HepG2 (cell line): ENCODE measurements at regions not wholly inside any gene's neighbourhood (a gene's known extent, or its start where the extent isn't known, plus 50 kb on each side); places are given as distances from the start of the nearest gene placed in this dataset.

ENCODE experiments used
- ATAC-seq: fragments of 200-7000 bp; cut with Tn5 transposase; 3 replicates; pipeline ENCODE4 v1.9.1; 2020; ENCODE audit warnings: mild to moderate bottlenecking, moderate library complexity
- BruUV-seq: library from RNA; stranded (reverse); fragments of 400-500 nt; replicated peaks from 2 replicates; lab custom pipeline; 2021; lab: Mats Ljungman, UMichigan
- CTCF ChIA-PET: fragments of 300-600 bp; formaldehyde crosslinking; extraction: SDS; loops from one replicate; lab custom pipeline; 2021; ENCODE audit warnings: low total read pairs, inconsistent platforms, low intra/inter-chr PET ratio; lab: Yijun Ruan, JAX
- POLR2A ChIA-PET: fragments of 350-600 bp; sonication (Branson Sonifier 250); formaldehyde crosslinking; loops from one replicate; lab custom pipeline; 2020; ENCODE audit warnings: antibody characterized with exemption, inconsistent platforms; lab: Yijun Ruan, JAX
- DNase-seq: peaks from one replicate; pipeline ENCODE4 v3.0.0-alpha.2; 2015; ENCODE audit warnings: low spot score
- FAIRE-seq: peaks from 3 replicates; lab custom pipeline; 2011; peaks lifted over from hg19 to GRCh38; lab: Jason Lieb, UNC
- H2AFZ ChIP-seq: one replicate; pipeline ENCODE4 v1.6.1; 2011; ENCODE audit warnings: low read length, inconsistent platforms
- H3K27ac ChIP-seq: fragments of 300-600 bp; 3 replicates; pipeline ENCODE4 v1.8.0; 2011; ENCODE audit warnings: mixed run types, mild to moderate bottlenecking, mixed read lengths, low read length, inconsistent platforms; ENCODE audit not compliant: insufficient read depth; ENCODE audit errors: extremely low read length
- H3K27me3 ChIP-seq, 2 experiments: fragments of 200-600 bp in 1 of 2; 2 replicates in 1 of 2; 3 replicates in 1 of 2; pipeline versions ENCODE4 v1.6.0 to v1.8.0; 2011; ENCODE audit warnings: low read length in 2 of 2, mild to moderate bottlenecking in 2 of 2, moderate library complexity in 2 of 2, inconsistent platforms in 1 of 2; ENCODE audit not compliant: insufficient read depth in 2 of 2, control insufficient read depth in 1 of 2
- H3K36me3 ChIP-seq, 2 experiments: fragments of 200-600 bp in 1 of 2; replicated peaks in 1 of 2; 2 replicates in 1 of 2; 3 replicates in 1 of 2; pipeline versions ENCODE4 v1.5.1 to v1.8.0; 2011; ENCODE audit warnings: low read length in 2 of 2, inconsistent platforms in 1 of 2; ENCODE audit not compliant: insufficient read depth in 2 of 2, control insufficient read depth in 1 of 2
- H3K4me1 ChIP-seq: 2 replicates; pipeline ENCODE4 v1.5.1; 2012; ENCODE audit warnings: low read length, inconsistent platforms; ENCODE audit not compliant: insufficient read depth
- H3K4me2 ChIP-seq: 2 replicates; pipeline ENCODE4 v1.6.0; 2011; ENCODE audit warnings: low read depth, low read length, inconsistent platforms
- H3K4me3 ChIP-seq, 3 experiments: fragments of 200-600 bp in 1 of 3; sonication (generic), shearing (Covaris generic) in 1 of 3; replicated peaks in 1 of 3; 2 replicates each; pipeline ENCODE4 v1.5.1; 2011 to 2016; ENCODE audit warnings: low read length in 3 of 3, inconsistent platforms in 2 of 3, low read depth in 2 of 3, mild to moderate bottlenecking in 2 of 3, control low read depth in 1 of 3, mixed read lengths in 1 of 3; ENCODE audit not compliant: insufficient read depth in 1 of 3
- H3K79me2 ChIP-seq: one replicate; pipeline ENCODE4 v1.6.1; 2011; ENCODE audit warnings: low read length, inconsistent platforms; ENCODE audit not compliant: insufficient read depth
- H3K9ac ChIP-seq: 2 replicates; pipeline ENCODE4 v1.6.0; 2011; ENCODE audit warnings: mild to moderate bottlenecking, low read depth, low read length, inconsistent platforms; ENCODE audit not compliant: insufficient read depth
- H3K9me3 ChIP-seq: 2 replicates; pipeline ENCODE4 v1.5.1; 2012; ENCODE audit warnings: mild to moderate bottlenecking, low read length
- H4K20me1 ChIP-seq: 2 replicates; pipeline ENCODE4 v1.6.0; 2011; ENCODE audit warnings: inconsistent platforms, mild to moderate bottlenecking, low read length, moderate library complexity; ENCODE audit not compliant: insufficient read depth
- DBP ChIP-seq: sonication (generic); formaldehyde crosslinking; IDR thresholded peaks from 2 replicates; pipeline ENCODE4 v1.4.0; 2020; ENCODE audit warnings: missing genetic modification reagents; ENCODE audit errors: not compliant biosample characterization
- FOXJ3 ChIP-seq: sonication (generic); formaldehyde crosslinking; IDR thresholded peaks from 2 replicates; pipeline ENCODE4 v1.4.0; 2020; ENCODE audit warnings: missing genetic modification reagents, mild to moderate bottlenecking, borderline replicate concordance
- KDM5A ChIP-seq: fragments of 200-600 bp; sonication (generic); IDR thresholded peaks from 2 replicates; pipeline ENCODE4 v1.7.0; 2018; ENCODE audit warnings: antibody characterized with exemption, mild to moderate bottlenecking, low read length, borderline replicate concordance
- POLR2G ChIP-seq: fragments of 200-400 bp; formaldehyde crosslinking; IDR thresholded peaks from 2 replicates; pipeline ENCODE4 v1.6.1; 2018; ENCODE audit warnings: mild to moderate bottlenecking, low read depth, low read length, moderate library complexity
- SMC3 ChIP-seq: IDR thresholded peaks from 2 replicates; pipeline ENCODE4 v1.6.1; 2011; ENCODE audit warnings: low read length, improper control_type of control experiment
- SMYD3 ChIP-seq: sonication (generic); formaldehyde crosslinking; IDR thresholded peaks from 2 replicates; pipeline ENCODE4 v1.8.1; 2023; ENCODE audit warnings: mild to moderate bottlenecking, missing genetic modification reagents
- SNAPC2 ChIP-seq: sonication (generic); formaldehyde crosslinking; IDR thresholded peaks from 2 replicates; pipeline ENCODE4 v1.8.1; 2022; ENCODE audit warnings: mild to moderate bottlenecking, missing genetic modification reagents
- SP1 ChIP-seq, 2 experiments: fragments of 450-650 bp in 1 of 2; sonication (generic) in 1 of 2; formaldehyde crosslinking in 1 of 2; IDR thresholded peaks; 2 replicates each; pipeline versions ENCODE4 v1.4.0 to v1.6.1; 2016 to 2020; ENCODE audit warnings: missing genetic modification reagents in 1 of 2
- STAG1 ChIP-seq: sonication (generic); formaldehyde crosslinking; IDR thresholded peaks from 2 replicates; pipeline ENCODE4 v1.4.0; 2020; ENCODE audit warnings: missing genetic modification reagents
- TFAP4 ChIP-seq: sonication (generic); IDR thresholded peaks from 2 replicates; pipeline ENCODE4 v1.6.1; 2016; ENCODE audit warnings: low read depth, borderline replicate concordance
- U2AF2 ChIP-seq: fragments of 200-400 bp; formaldehyde crosslinking; IDR thresholded peaks from 2 replicates; pipeline ENCODE4 v1.6.1; 2017; ENCODE audit warnings: low read depth, mild to moderate bottlenecking, low read length
- ZFY ChIP-seq: sonication (generic); formaldehyde crosslinking; IDR thresholded peaks from 2 replicates; pipeline ENCODE4 v1.4.0; 2020; ENCODE audit warnings: missing genetic modification reagents
- ZKSCAN5 ChIP-seq: sonication (generic); formaldehyde crosslinking; IDR thresholded peaks from 2 replicates; pipeline ENCODE4 v1.5.1; 2020; ENCODE audit warnings: mild to moderate bottlenecking, missing genetic modification reagents
- ZNF256 ChIP-seq: sonication (generic); formaldehyde crosslinking; conservative IDR thresholded peaks from 2 replicates; pipeline ENCODE4 v1.4.0; 2020; ENCODE audit warnings: missing genetic modification reagents
- ZNF580 ChIP-seq: IDR thresholded peaks from 2 replicates; pipeline ENCODE4 v1.6.1; 2016; ENCODE audit warnings: low read depth, borderline replicate concordance
- ZXDC ChIP-seq: sonication (generic); formaldehyde crosslinking; IDR thresholded peaks from 2 replicates; pipeline ENCODE4 v1.5.0; 2020; ENCODE audit warnings: mild to moderate bottlenecking, missing genetic modification reagents
- WGBS: methylation state at CpG from one replicate; pipeline ENCODE4 v1.1.6; 2017; ENCODE audit warnings: low lambda C conversion rate; 5-methylcytosine and 5-hydroxymethylcytosine counted together
- in situ Hi-C: cut with HindIII; loops from 2 replicates; pipeline ENCODE4 v1.10.0; 2017; ENCODE audit warnings: low pct_unique_long_range_greater_than_20kb; ENCODE audit not compliant: extremely low pct_ligation_motif_present
- intact Hi-C: fragments of 100-400 bp; cut with micrococcal nuclease; formaldehyde crosslinking; loops from one replicate; pipeline ENCODE4 v1.10.0; 2022; ENCODE audit not compliant: unreplicated experiment
- TF ChIP-seq, protein P1 (sequence below): sonication (generic); formaldehyde crosslinking; IDR thresholded peaks from 2 replicates; pipeline ENCODE4 v1.4.0; 2020; ENCODE audit warnings: mild to moderate bottlenecking, missing genetic modification reagents, borderline replicate concordance

- no peak for TF ChIP-seq POLR2G
- no peak for TF ChIP-seq SP1 (IDR thresholded peaks at IDR 0.05)
- TF ChIP-seq SP1 (CRISPR knock-in tag; IDR thresholded peaks at IDR 0.05): no peak
- peak; percentile 74 for TF ChIP-seq SMC3
- no peak for TF ChIP-seq SNAPC2
- peak; percentile 92 for TF ChIP-seq STAG1
- TF ChIP-seq, protein P1, sequence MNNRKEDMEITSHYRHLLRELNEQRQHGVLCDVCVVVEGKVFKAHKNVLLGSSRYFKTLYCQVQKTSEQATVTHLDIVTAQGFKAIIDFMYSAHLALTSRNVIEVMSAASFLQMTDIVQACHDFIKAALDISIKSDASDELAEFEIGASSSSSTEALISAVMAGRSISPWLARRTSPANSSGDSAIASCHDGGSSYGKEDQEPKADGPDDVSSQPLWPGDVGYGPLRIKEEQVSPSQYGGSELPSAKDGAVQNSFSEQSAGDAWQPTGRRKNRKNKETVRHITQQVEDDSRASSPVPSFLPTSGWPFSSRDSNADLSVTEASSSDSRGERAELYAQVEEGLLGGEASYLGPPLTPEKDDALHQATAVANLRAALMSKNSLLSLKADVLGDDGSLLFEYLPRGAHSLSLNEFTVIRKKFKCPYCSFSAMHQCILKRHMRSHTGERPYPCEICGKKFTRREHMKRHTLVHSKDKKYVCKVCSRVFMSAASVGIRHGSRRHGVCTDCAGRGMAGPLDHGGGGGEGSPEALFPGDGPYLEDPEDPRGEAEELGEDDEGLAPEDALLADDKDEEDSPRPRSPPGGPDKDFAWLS (CRISPR knock-in tag): no peak
- no peak for TF ChIP-seq ZNF580 (CRISPR knock-in tag)
Observed at GRCh38 chr18:5073026-5073944, 123.8 kb downstream of the AKAIN1 start (continued).

DNA sequence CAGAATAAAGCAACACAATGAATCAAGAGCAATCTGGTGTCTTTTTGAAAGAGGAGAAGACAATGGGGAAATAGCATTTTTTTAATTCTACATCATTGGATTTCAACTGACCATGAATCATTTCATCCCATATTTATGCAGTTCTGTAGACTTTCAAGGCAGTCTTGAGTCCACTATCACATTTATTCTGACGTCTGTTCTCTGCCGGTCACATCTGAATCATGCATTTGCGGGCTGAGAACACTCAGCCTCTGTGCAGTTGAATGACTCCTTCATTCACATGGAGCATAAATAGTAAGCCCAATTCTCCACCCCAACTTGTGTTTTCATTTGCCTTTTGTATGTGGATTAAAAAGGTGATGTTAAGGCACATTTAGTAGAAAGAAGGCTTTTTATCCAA is 128.2 kb downstream of the AKAIN1 start:
- intact Hi-C loops: no loop called here
- no peak for DNase-seq
- Histone ChIP-seq H3K4me1 (no peaks in the 10 kb centered on the region), H3K9ac (no peak overlapping the region), H3K27me3 (no peaks in the 10 kb centered on the region), H3K4me2 (no peak overlapping the region), H3K36me3 (no peaks in the 10 kb centered on the region), H2AFZ (no peak overlapping the region), H3K27ac (no peak overlapping the region), H3K9me3 (no peaks in the 10 kb centered on the region), H3K79me2 (no peaks in the 10 kb centered on the region), H4K20me1 (no peaks in the 10 kb centered on the region), H3K4me3 (no peak overlapping the region)
- no peak for ATAC-seq
- ChIA-PET POLR2A (no interaction called here), CTCF (no interaction called here)
- 2% methylated on average over 3 of the region's 3 CpGs for WGBS
- in situ Hi-C loops: loop anchor here (25.0 kb wide), 1 partner anchor 1443 kb away; no protein-coding TSS in a partner anchor
- no TSS peak for BruUV-seq
- no peak for FAIRE-seq
- TF ChIP-seq ZKSCAN5 (CRISPR knock-in tag) (no peak), KDM5A (no peak), FOXJ3 (CRISPR knock-in tag) (no peak), U2AF2 (no peak), ZXDC (CRISPR knock-in tag) (no peak), SMYD3 (CRISPR knock-in tag) (no peak), TFAP4 (no peak), ZFY (CRISPR knock-in tag) (no peak), ZNF256 (CRISPR knock-in tag) (no peak), DBP (CRISPR knock-in tag) (no peak)
